Stomach (tissue), 4 donors: ENCODE measurements at regions not wholly inside any gene's neighbourhood (a gene's known extent, or its start where the extent isn't known, plus 50 kb on each side); places are given as distances from the start of the nearest gene placed in this dataset.

ENCODE experiments used
- POLR2A ChIP-seq, 4 donors: fragments of 450-650 bp; IDR thresholded peaks; one replicate each; pipeline ENCODE4 v1.6.1; 2016; ENCODE audit warnings: antibody characterized with exemption in 4 of 4, control low read depth in 2 of 4, mild to moderate bottlenecking in 1 of 4, moderate library complexity in 1 of 4
- TF ChIP-seq, protein P1 (sequence below), 7 experiments: fragments of 450-650 bp in 4 of 7; fragments of 200-600 bp in 3 of 7; sonication (generic) in 3 of 7; IDR thresholded peaks; one replicate each; pipeline ENCODE4 v1.5.1; 2016 to 2019; ENCODE audit warnings: antibody characterized with exemption in 7 of 7, control low read depth in 2 of 7, mild to moderate bottlenecking in 1 of 7

DNA sequence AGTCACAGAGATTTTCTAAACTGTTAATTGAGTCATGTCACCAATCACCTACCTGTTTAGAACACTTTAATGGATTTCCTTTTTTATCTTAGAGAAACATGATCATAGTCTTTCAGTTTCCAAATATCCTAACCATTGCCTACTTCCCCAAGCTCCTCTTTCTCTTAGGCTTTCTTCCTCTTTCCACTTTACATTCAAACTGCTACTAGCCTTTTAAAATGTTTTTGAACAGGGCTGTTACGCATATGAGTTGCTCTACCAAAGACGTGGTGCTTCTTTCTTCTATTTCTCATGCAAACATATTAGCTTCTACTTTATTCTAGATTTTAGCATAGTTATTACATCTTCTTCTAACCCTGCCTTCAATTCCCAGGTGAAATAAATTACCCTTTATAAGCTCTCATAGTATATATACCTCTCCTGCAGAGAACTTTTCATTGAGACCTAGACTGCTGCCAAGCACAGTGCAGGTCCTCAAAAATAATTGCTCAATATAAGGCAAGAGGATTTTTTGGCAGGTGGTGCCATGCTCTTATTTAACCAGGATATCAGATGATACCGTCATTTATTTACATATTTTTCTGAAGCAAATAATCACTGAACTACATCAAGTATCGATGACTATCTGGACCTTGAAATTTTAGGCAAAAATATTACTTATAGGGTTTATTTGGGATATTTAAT lies 937.1 kb downstream of the TSN start:
- TF ChIP-seq, protein P1, sequence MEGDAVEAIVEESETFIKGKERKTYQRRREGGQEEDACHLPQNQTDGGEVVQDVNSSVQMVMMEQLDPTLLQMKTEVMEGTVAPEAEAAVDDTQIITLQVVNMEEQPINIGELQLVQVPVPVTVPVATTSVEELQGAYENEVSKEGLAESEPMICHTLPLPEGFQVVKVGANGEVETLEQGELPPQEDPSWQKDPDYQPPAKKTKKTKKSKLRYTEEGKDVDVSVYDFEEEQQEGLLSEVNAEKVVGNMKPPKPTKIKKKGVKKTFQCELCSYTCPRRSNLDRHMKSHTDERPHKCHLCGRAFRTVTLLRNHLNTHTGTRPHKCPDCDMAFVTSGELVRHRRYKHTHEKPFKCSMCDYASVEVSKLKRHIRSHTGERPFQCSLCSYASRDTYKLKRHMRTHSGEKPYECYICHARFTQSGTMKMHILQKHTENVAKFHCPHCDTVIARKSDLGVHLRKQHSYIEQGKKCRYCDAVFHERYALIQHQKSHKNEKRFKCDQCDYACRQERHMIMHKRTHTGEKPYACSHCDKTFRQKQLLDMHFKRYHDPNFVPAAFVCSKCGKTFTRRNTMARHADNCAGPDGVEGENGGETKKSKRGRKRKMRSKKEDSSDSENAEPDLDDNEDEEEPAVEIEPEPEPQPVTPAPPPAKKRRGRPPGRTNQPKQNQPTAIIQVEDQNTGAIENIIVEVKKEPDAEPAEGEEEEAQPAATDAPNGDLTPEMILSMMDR (IDR thresholded peaks at IDR 0.05), result no peak
- no peak for TF ChIP-seq POLR2A (IDR thresholded peaks at IDR 0.05)
